ENCODE measurements at regions not wholly inside any gene's neighbourhood (a gene's known extent, or its start where the extent isn't known, plus 50 kb on each side); places are given as distances from the start of the nearest gene placed in this dataset.

DNA sequence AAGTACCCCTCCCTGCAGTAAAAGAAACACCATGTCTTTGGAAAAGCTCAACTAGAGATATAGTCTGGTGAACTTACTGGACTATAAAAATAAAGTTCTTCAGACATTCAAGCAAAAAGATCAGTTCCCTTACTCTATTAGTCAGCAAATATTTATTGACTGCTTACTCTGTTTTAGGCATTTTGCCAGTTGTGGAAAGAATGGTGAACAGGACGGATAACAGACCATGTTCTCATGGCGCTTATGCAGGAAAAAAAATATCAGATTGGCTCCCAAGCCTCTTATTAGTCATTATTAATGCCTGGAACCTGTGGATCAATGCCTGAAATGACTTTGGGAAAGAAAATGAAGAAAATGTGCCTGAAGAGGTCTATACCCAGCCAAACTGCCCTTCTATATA, 282.2 kb upstream of the EPHA7 start:
- H3K27ac Mint-ChIP-seq, result no peak overlapping the region
- H3K4me3 Mint-ChIP-seq (ENCODE audit: low read depth), result no peak overlapping the region
- DNase-seq (ENCODE audit: low spot score, unreplicated experiment), result no peak
- H3K36me3 Mint-ChIP-seq (ENCODE audit: insufficient read depth), result no peaks in the 10 kb centered on the region
- peaks cover 2% of the 10 kb centered on the region for H3K9me3 Mint-ChIP-seq (ENCODE audit: low read depth)
- no peaks in the 10 kb centered on the region for H3K4me1 Mint-ChIP-seq (ENCODE audit: low read depth)
- TF ChIP-seq, protein P1, sequence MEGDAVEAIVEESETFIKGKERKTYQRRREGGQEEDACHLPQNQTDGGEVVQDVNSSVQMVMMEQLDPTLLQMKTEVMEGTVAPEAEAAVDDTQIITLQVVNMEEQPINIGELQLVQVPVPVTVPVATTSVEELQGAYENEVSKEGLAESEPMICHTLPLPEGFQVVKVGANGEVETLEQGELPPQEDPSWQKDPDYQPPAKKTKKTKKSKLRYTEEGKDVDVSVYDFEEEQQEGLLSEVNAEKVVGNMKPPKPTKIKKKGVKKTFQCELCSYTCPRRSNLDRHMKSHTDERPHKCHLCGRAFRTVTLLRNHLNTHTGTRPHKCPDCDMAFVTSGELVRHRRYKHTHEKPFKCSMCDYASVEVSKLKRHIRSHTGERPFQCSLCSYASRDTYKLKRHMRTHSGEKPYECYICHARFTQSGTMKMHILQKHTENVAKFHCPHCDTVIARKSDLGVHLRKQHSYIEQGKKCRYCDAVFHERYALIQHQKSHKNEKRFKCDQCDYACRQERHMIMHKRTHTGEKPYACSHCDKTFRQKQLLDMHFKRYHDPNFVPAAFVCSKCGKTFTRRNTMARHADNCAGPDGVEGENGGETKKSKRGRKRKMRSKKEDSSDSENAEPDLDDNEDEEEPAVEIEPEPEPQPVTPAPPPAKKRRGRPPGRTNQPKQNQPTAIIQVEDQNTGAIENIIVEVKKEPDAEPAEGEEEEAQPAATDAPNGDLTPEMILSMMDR (IDR thresholded peaks at IDR 0.05; ENCODE audit: unreplicated experiment), result no peak
- H3K27me3 Mint-ChIP-seq, result no peaks in the 10 kb centered on the region

DNA sequence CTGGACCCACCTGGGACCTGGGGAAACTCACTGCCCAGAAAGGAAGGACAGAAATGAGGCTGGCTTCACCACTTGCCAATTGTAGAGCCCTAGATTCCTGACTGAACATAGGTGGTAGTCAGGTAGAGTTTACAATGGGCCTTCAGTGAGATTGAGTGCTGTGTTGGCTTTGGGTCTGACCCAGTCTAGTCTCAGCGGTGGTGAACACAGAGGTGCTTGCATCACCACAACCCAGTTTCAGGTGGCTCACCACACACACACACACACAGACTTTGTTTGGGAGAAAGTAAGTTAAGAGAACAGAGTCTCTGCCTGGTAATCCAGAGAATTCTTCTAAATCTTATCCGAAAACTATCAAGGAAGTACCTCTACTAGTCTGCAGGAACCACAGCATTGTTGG, 266.1 kb upstream of the EPHA7 start:
- TF ChIP-seq, protein P1 (IDR thresholded peaks at IDR 0.05; ENCODE audit: unreplicated experiment), result no peak
- no peaks in the 10 kb centered on the region for H3K9me3 Mint-ChIP-seq (ENCODE audit: low read depth)
- H3K27me3 Mint-ChIP-seq, result no peaks in the 10 kb centered on the region
- no peaks in the 10 kb centered on the region for H3K4me1 Mint-ChIP-seq (ENCODE audit: low read depth)
- no peaks in the 10 kb centered on the region for H3K36me3 Mint-ChIP-seq (ENCODE audit: insufficient read depth)
- H3K4me3 Mint-ChIP-seq (ENCODE audit: low read depth), result no peak overlapping the region
- no peak overlapping the region for H3K27ac Mint-ChIP-seq
- no peak for DNase-seq (ENCODE audit: low spot score, unreplicated experiment)

DNA sequence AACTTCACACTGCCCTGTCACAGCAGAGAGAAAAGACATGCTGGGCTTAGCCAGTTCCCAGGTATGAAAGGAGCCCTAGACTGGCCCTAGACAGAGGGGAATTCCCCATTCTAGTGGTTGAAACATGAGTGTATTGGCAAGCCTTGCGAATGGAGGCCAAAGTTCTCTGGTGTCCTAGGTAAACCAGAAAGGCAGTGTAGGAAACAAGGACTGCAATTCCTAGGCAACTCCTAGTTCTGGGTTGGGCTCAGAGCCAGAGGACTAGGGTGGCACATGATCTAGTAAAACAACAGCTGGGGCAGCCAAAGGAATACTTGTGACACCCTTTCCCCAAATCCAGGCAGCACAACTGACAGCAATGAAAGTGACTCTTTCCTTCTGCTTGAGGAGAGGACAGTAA, 265.0 kb upstream of the EPHA7 start:
- Mint-ChIP-seq H3K27me3 (no peaks in the 10 kb centered on the region), H3K4me1 (ENCODE audit: low read depth) (no peaks in the 10 kb centered on the region), H3K36me3 (ENCODE audit: insufficient read depth) (no peaks in the 10 kb centered on the region), H3K27ac (no peak overlapping the region), H3K4me3 (ENCODE audit: low read depth) (no peak overlapping the region), H3K9me3 (ENCODE audit: low read depth) (no peaks in the 10 kb centered on the region)
- TF ChIP-seq, protein P1 (IDR thresholded peaks at IDR 0.05; ENCODE audit: unreplicated experiment), result no peak
- no peak for DNase-seq (ENCODE audit: low spot score, unreplicated experiment)

DNA sequence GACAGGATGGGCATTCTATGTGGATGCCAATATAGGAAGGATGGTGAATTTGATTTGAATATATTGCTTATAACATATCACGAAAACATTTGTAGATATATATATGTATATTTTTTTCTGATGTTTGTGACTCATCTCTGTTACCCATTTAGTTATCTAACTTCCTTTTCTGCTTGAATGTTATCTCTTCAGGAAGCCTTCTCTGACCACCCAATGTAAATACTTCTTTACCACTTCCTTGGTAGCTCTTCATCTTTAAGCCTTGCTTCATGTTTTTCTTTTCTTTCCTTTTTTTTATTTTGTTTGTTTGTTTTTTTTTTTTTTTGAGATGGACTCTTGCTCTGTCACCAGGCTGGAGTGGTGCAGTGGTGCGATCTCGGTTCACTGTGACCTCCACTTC, 260.5 kb upstream of the EPHA7 start:
- no peaks in the 10 kb centered on the region for H3K4me1 Mint-ChIP-seq (ENCODE audit: low read depth)
- TF ChIP-seq, protein P1 (IDR thresholded peaks at IDR 0.05; ENCODE audit: unreplicated experiment), result no peak
- no peak for DNase-seq (ENCODE audit: low spot score, unreplicated experiment)
- no peaks in the 10 kb centered on the region for H3K27me3 Mint-ChIP-seq
- H3K27ac Mint-ChIP-seq, result no peak overlapping the region
- no peaks in the 10 kb centered on the region for H3K9me3 Mint-ChIP-seq (ENCODE audit: low read depth)
- H3K4me3 Mint-ChIP-seq (ENCODE audit: low read depth), result no peak overlapping the region
- H3K36me3 Mint-ChIP-seq (ENCODE audit: insufficient read depth), result no peaks in the 10 kb centered on the region

DNA sequence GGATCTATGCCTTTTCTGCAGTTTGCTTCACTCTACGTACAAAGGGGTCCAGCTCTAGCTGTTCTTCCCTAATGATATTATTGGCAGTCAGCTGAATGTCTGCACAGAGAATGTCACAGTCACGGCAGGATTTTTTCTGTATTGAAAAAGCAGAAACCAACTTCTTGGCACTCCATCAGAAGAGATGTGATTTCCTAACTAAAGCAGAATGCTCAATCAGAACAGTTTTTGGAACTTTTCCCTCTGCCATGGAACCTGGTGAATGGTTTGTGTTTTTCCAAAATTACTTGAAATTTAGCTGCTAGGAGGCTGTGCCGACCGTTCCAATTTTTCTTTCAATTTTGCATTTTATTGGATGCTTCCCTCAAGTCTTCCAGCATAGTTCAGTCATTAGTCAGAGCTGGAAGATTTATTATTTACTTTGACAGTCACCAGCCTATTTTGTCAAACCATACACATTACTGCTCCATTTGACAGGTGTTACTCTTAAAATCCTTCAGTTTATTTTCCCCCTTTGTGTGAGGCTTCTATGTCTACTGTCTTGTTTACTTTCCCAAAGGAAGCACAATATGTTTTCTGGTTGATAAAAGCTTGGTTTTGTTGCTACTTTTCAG, 259.6 kb upstream of the EPHA7 start:
- DNase-seq (ENCODE audit: low spot score, unreplicated experiment), result no peak
- TF ChIP-seq, protein P1 (IDR thresholded peaks at IDR 0.05; ENCODE audit: unreplicated experiment), result no peak
- no peaks in the 10 kb centered on the region for H3K9me3 Mint-ChIP-seq (ENCODE audit: low read depth)
- H3K27me3 Mint-ChIP-seq, result no peaks in the 10 kb centered on the region
- no peak overlapping the region for H3K4me3 Mint-ChIP-seq (ENCODE audit: low read depth)
- no peaks in the 10 kb centered on the region for H3K4me1 Mint-ChIP-seq (ENCODE audit: low read depth)
- H3K27ac Mint-ChIP-seq, result no peak overlapping the region
- H3K36me3 Mint-ChIP-seq (ENCODE audit: insufficient read depth), result no peaks in the 10 kb centered on the region

All from progenitor cell of endocrine pancreas (in vitro differentiated cells).